Suprapubic skin (tissue), 4 donors: ENCODE measurements at regions not wholly inside any gene's neighbourhood (a gene's known extent, or its start where the extent isn't known, plus 50 kb on each side); places are given as distances from the start of the nearest gene placed in this dataset.
"Not testable (repeated sequence)": the region's sequence is repeated elsewhere in the genome, so short reads cannot be mapped to it uniquely, and the experiment has no call there.

Source experiments
- DNase-seq, 2 donors: peaks; one replicate each; pipeline ENCODE4 v3.0.0-alpha.2; 2019; ENCODE audit warnings: low spot score in 2 of 2
- H3K27ac ChIP-seq: fragments of 200-600 bp; sonication (generic); one replicate; pipeline ENCODE4 v1.5.1; 2019
- H3K27me3 ChIP-seq: fragments of 200-600 bp; sonication (generic); one replicate; pipeline ENCODE4 v1.5.1; 2019
- H3K36me3 ChIP-seq: fragments of 200-600 bp; sonication (generic); one replicate; pipeline ENCODE4 v1.5.1; 2019
- H3K4me1 ChIP-seq: fragments of 200-600 bp; sonication (generic); one replicate; pipeline ENCODE4 v1.5.1; 2019
- H3K4me3 ChIP-seq: fragments of 200-600 bp; sonication (generic); one replicate; pipeline ENCODE4 v1.5.1; 2019; ENCODE audit warnings: mild to moderate bottlenecking
- H3K9me3 ChIP-seq: fragments of 200-600 bp; sonication (generic); one replicate; pipeline ENCODE4 v1.5.1; 2019
- CTCF ChIP-seq, 2 donors: fragments of 200-600 bp in 1 of 2; fragments of 450-650 bp in 1 of 2; sonication (generic) in 1 of 2; IDR thresholded peaks; one replicate each; pipeline ENCODE4 v1.5.1; 2016 to 2019; ENCODE audit warnings: antibody characterized with exemption in 2 of 2, mild to moderate bottlenecking in 1 of 2, moderate library complexity in 1 of 2
- EP300 ChIP-seq: sonication (generic); formaldehyde crosslinking; IDR thresholded peaks from one replicate; pipeline ENCODE4 v1.6.1; 2017; ENCODE audit warnings: antibody characterized with exemption
- POLR2A ChIP-seq, 2 donors: fragments of 450-650 bp; IDR thresholded peaks; one replicate each; pipeline ENCODE4 v1.6.1; 2017; ENCODE audit warnings: antibody characterized with exemption in 2 of 2, mild to moderate bottlenecking in 2 of 2, moderate library complexity in 2 of 2
- POLR2AphosphoS5 ChIP-seq, 3 donors: sonication (generic); formaldehyde crosslinking; IDR thresholded peaks; one replicate each; pipeline ENCODE4 v1.6.1; 2017; ENCODE audit warnings: antibody characterized with exemption in 3 of 3
- WGBS: methylation state at CpG from one replicate; pipeline ENCODE4 v1.1.5; 2018; 5-methylcytosine and 5-hydroxymethylcytosine counted together

DNA sequence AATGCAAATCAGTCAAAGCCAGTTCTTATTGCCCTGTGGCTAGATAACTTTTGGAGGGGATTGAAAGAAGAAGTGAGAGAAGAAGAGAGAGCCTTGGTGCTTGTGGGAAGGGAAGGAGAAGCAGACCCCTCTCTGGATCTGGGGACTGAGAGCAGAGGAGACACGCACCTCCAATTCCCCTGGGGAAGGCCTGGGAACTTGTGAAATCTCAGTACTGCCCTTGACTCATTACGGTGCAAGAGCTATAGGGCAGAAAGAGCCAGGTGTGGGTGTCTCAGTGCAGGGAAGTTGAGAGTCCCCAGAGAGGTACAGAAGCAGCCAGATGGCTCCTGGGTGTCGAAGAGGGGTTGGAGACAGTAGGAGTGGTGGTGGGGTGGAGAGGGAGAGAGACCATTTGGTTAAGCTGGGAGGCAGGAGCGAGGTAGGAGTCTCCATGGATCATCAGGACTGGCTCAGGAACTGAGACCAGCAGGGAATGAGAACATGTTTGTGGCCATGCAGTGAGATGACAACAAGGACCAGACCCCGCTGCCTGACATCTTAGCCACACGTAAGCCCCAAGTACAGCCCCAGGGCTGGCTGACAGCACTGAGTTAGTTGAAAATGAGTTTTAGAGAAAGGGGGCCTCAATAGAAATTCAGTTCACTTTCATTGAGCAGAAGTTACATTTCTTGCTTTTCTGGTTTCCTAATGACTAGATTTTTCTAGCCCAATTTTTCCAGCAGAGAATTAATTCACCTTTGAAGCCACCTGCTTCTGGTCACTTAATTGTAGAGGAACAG is 238.2 kb downstream of the BUB3 start:
- 67% methylated on average over 6 of the region's 6 CpGs for WGBS
- no peaks in the 10 kb centered on the region for H3K36me3 ChIP-seq
- H3K27ac ChIP-seq = no peak overlapping the region
- H3K4me1 ChIP-seq = no peaks in the 10 kb centered on the region
- no peak overlapping the region for H3K4me3 ChIP-seq
- H3K9me3 ChIP-seq = no peaks in the 10 kb centered on the region
- peaks cover 3% of the 10 kb centered on the region for H3K27me3 ChIP-seq
- no peak for TF ChIP-seq CTCF (IDR thresholded peaks at IDR 0.05)
- TF ChIP-seq POLR2AphosphoS5 (IDR thresholded peaks at IDR 0.05) = no peak
- TF ChIP-seq POLR2A (IDR thresholded peaks at IDR 0.05) = no peak
- TF ChIP-seq EP300 = no peak
- no peak for DNase-seq

DNA sequence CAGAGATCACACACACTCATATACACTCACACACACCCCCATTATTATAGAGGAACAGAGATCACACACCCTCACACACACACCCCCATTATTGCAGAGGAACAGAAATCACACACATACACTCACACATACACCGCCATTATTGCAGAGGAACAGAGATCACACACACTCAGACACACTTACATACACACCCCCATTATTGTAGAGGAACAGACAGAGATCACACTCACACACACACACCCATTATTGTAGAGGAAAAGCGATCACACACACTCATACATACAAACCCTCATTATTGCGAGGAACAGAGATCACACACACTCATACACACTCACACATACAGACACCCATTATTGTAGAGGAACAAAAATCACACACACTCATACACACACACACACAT is 239.0 kb downstream of the BUB3 start:
- TF ChIP-seq POLR2A (IDR thresholded peaks at IDR 0.05) = no peak
- TF ChIP-seq EP300 = no peak
- no peak for TF ChIP-seq POLR2AphosphoS5 (IDR thresholded peaks at IDR 0.05)
- TF ChIP-seq CTCF (IDR thresholded peaks at IDR 0.05) = no peak
- no peak overlapping the region for H3K4me3 ChIP-seq
- H3K4me1 ChIP-seq = no peaks in the 10 kb centered on the region
- 98% methylated on average over 3 of the region's 3 CpGs for WGBS
- no peak overlapping the region for H3K27ac ChIP-seq
- H3K9me3 ChIP-seq = no peaks in the 10 kb centered on the region
- H3K27me3 ChIP-seq = peaks cover 3% of the 10 kb centered on the region
- H3K36me3 ChIP-seq = no peaks in the 10 kb centered on the region
- no peak for DNase-seq

- no peak for DNase-seq
- TF ChIP-seq POLR2A (IDR thresholded peaks at IDR 0.05) (no peak), CTCF (IDR thresholded peaks at IDR 0.05) (no peak), EP300 (no peak), POLR2AphosphoS5 (IDR thresholded peaks at IDR 0.05) (no peak)
- 36% methylated on average over 1 of the region's 1 CpG for WGBS
- Histone ChIP-seq H3K27ac (no peak overlapping the region), H3K4me3 (no peak overlapping the region), H3K36me3 (no peaks in the 10 kb centered on the region), H3K4me1 (no peaks in the 10 kb centered on the region), H3K27me3 (peaks cover 3% of the 10 kb centered on the region), H3K9me3 (no peaks in the 10 kb centered on the region)
These were observed 240.2 kb downstream of the BUB3 start for GRCh38 chr10:123394382-123394781.

DNA sequence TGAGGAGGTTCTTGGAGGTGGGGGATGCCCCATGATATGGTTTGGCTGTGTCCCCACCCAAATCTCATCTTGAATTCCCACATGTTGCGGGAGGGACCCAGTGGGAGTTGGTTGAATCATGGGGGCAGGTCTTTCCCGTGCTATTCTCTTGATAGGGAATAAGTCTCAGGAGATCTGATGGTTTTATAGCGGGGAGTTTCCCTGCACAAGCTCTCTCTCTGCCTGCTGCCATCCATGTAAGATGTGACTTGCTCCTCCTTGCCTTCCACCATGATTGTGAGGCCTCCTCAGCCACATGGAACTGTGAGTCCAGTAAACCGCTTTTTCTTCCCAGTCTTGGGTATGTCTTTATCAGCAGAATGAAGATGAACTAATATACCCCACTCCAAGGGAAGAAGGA is 241.0 kb downstream of the BUB3 start:
- H3K36me3 ChIP-seq, DNase-seq, H3K4me1 ChIP-seq, H3K9me3 ChIP-seq, H3K4me3 ChIP-seq, H3K27me3 ChIP-seq, H3K27ac ChIP-seq: not testable (repeated sequence)
- 100% methylated on average over 4 of the region's 4 CpGs for WGBS

DNA sequence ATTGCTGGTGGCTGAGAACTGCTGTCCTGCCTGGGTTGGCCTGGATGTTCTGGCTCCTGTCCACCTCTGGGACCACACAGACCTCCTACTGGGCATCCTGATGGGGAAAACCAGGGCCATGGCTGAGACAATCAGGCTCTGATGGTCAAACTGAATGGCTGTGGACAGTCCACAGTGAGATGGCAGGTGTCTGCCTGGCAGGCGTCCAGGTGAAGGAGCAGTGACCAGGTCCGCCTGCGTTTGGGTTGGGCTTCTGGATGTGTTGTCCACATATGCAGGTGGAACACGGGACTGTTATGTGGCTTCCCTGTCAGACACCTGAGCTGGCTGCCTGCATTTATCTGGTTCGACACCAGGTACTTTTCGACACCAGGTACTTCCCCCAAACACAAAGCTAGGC is 241.7 kb downstream of the BUB3 start:
- Histone ChIP-seq H3K27ac (no peak overlapping the region), H3K4me1 (no peaks in the 10 kb centered on the region), H3K4me3 (no peak overlapping the region), H3K27me3 (peaks cover under 1% of the 10 kb centered on the region), H3K9me3 (no peaks in the 10 kb centered on the region), H3K36me3 (no peaks in the 10 kb centered on the region)
- WGBS = 82% methylated on average over 2 of the region's 6 CpGs
- no peak for TF ChIP-seq CTCF (IDR thresholded peaks at IDR 0.05)
- no peak for TF ChIP-seq POLR2A (IDR thresholded peaks at IDR 0.05)
- DNase-seq = no peak

DNA sequence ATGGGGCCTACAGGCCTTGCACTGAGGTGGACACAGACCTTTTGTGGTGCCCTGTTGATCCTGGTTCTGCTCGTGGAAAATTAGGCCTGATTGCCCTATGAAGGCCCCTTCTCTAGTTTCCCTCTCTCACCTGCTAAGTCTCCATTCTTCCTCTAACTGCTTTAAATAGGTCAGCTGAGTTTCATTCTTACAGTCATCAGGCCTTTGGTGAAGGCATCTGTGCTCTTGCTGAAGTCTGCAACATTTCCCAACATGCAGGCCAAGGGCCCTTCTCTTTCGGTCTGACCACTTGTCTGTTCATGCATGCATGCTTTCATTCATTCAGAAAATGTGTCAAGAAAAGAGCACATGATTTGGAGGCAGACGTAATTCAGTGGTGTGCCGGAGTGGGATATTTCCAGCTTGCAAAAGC is 244.0 kb downstream of the BUB3 start:
- TF ChIP-seq POLR2A (IDR thresholded peaks at IDR 0.05) (no peak), EP300 (no peak), POLR2AphosphoS5 (IDR thresholded peaks at IDR 0.05) (no peak), CTCF (IDR thresholded peaks at IDR 0.05) (no peak)
- H3K9me3 ChIP-seq = no peaks in the 10 kb centered on the region
- no peaks in the 10 kb centered on the region for H3K4me1 ChIP-seq
- no peak overlapping the region for H3K4me3 ChIP-seq
- H3K27ac ChIP-seq = no peak overlapping the region
- no peaks in the 10 kb centered on the region for H3K27me3 ChIP-seq
- WGBS = 74% methylated on average over 4 of the region's 4 CpGs
- no peaks in the 10 kb centered on the region for H3K36me3 ChIP-seq
- DNase-seq = no peak
